GM10248 (cell line): ENCODE measurements at regions not wholly inside any gene's neighbourhood (a gene's known extent, or its start where the extent isn't known, plus 50 kb on each side); places are given as distances from the start of the nearest gene placed in this dataset.
"Not testable (repeated sequence)": the region's sequence is repeated elsewhere in the genome, so short reads cannot be mapped to it uniquely, and the experiment has no call there.

ENCODE experiments used
- CTCF ChIA-PET: fragments of 300-600 bp; sonication (Branson Sonifier 250); formaldehyde crosslinking; extraction: SDS; loops from one replicate; lab custom pipeline; 2021; ENCODE audit warnings: antibody characterized with exemption; lab: Yijun Ruan, JAX
- POLR2A ChIA-PET: fragments of 350-650 bp; sonication (Branson Sonifier 250); formaldehyde crosslinking; extraction: SDS; loops from one replicate; lab custom pipeline; 2020; ENCODE audit warnings: antibody characterized with exemption; lab: Yijun Ruan, JAX
- DNase-seq: peaks from one replicate; pipeline ENCODE4 v3.0.0; 2012; ENCODE audit errors: extremely low spot score
- CTCF ChIP-seq: IDR thresholded peaks from 2 replicates; pipeline ENCODE4 v1.5.1; 2012; ENCODE audit warnings: mild to moderate bottlenecking, low read depth; ENCODE audit errors: extremely low read depth, missing control alignments, control extremely low read depth

GRCh38 chr12:59403259-59403932 lies 192.4 kb upstream of the SLC16A7 start:
- TF ChIP-seq CTCF, result peak; percentile 77
- POLR2A ChIA-PET, result no interaction called here
- CTCF ChIA-PET, result interaction anchor here (0.8 to 2.8 kb wide), 13 partner anchors 9 to 435 kb away, joined by 3 to 20 read pairs (median 4); no protein-coding TSS in a partner anchor
- peak; percentile 9 for DNase-seq

- DNase-seq, result no peak
- no peak for TF ChIP-seq CTCF
- ChIA-PET POLR2A (no interaction called here), CTCF (interaction anchor here (2.8 kb wide), 1 partner anchor 405 kb away, joined by 20 read pairs; no protein-coding TSS in a partner anchor)
Observed at GRCh38 chr12:59401862-59402261, 194.0 kb upstream of the SLC16A7 start.

GRCh38 chr12:59398164-59398563 lies 197.7 kb upstream of the SLC16A7 start:
- no peak for DNase-seq
- ChIA-PET CTCF (interaction anchor here (1.4 to 2.4 kb wide), 3 partner anchors 9 to 15 kb away, joined by 5 to 7 read pairs (median 5); no protein-coding TSS in a partner anchor), POLR2A (no interaction called here)
- no peak for TF ChIP-seq CTCF

- no peak for TF ChIP-seq CTCF
- ChIA-PET CTCF (interaction anchor here (1.0 to 2.4 kb wide), 6 partner anchors 9 to 411 kb away, joined by 3 to 7 read pairs (median 5); no protein-coding TSS in a partner anchor), POLR2A (no interaction called here)
- DNase-seq, result no peak
Observed at GRCh38 chr12:59396919-59397318, 198.9 kb upstream of the SLC16A7 start.

GRCh38 chr12:59396519-59396918 lies 199.3 kb upstream of the SLC16A7 start:
- CTCF ChIA-PET, result interaction anchor here (1.2 to 1.6 kb wide), 2 partner anchors 8 to 412 kb away, joined by 3 to 6 read pairs; no protein-coding TSS in a partner anchor
- DNase-seq, result no peak

GRCh38 chr12:59395310-59395709 lies 200.5 kb upstream of the SLC16A7 start:
- POLR2A ChIA-PET, DNase-seq: not testable (repeated sequence)
- CTCF ChIA-PET, result interaction anchor here (0.9 kb wide), 1 partner anchor 14 kb away, joined by 3 read pairs; no protein-coding TSS in a partner anchor

More at GRCh38 chr12:59396519-59396918, 199.3 kb upstream of the SLC16A7 start:
- TF ChIP-seq CTCF, result no peak
- POLR2A ChIA-PET, result no interaction called here

GRCh38 chr12:59393506-59393905 lies 202.3 kb upstream of the SLC16A7 start:
- POLR2A ChIA-PET, result no interaction called here
- TF ChIP-seq CTCF, result no peak
- CTCF ChIA-PET, result interaction anchor here (1.1 to 2.0 kb wide), 3 partner anchors 10 to 27 kb away, joined by 3 to 6 read pairs (median 3); no protein-coding TSS in a partner anchor
- no peak for DNase-seq
